ENCODE measurements at regions not wholly inside any gene's neighbourhood (a gene's known extent, or its start where the extent isn't known, plus 50 kb on each side); places are given as distances from the start of the nearest gene placed in this dataset.

DNA sequence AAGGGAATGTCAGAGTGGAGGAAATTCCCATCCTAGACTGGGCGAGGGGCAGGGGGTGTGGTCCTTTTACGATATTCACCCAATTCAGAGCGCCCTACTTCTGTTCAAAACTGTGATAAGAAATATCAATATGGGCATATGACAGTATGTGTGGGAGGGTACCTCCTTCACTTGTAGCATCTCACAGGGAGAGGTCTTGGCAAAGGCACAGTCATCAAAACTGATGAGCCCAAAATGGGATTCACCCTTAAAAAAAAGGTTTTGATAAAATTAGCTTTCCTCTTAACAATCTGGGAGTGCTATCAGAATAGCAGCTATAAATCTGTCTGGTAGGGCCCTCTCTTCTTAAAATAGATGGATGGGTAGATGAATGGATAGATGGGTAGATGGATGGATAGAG, 967.8 kb upstream of the RBFOX1 start:
- H3K27me3 ChIP-seq (ENCODE audit: control insufficient read depth, insufficient read depth, low read length), result no peaks in the 10 kb centered on the region
- TF ChIP-seq, protein P1, sequence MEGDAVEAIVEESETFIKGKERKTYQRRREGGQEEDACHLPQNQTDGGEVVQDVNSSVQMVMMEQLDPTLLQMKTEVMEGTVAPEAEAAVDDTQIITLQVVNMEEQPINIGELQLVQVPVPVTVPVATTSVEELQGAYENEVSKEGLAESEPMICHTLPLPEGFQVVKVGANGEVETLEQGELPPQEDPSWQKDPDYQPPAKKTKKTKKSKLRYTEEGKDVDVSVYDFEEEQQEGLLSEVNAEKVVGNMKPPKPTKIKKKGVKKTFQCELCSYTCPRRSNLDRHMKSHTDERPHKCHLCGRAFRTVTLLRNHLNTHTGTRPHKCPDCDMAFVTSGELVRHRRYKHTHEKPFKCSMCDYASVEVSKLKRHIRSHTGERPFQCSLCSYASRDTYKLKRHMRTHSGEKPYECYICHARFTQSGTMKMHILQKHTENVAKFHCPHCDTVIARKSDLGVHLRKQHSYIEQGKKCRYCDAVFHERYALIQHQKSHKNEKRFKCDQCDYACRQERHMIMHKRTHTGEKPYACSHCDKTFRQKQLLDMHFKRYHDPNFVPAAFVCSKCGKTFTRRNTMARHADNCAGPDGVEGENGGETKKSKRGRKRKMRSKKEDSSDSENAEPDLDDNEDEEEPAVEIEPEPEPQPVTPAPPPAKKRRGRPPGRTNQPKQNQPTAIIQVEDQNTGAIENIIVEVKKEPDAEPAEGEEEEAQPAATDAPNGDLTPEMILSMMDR (conservative IDR thresholded peaks at IDR 0.05 in 1 of 2, IDR thresholded peaks at IDR 0.05 in 1 of 2; ENCODE audit: low read depth in 1 of 2, low read length in 2 of 2), result no peak
- TF ChIP-seq EZH2 (IDR thresholded peaks at IDR 0.05; ENCODE audit: low read length, missing control alignments), result no peak
- no peak overlapping the region for H3K4me2 ChIP-seq (ENCODE audit: extremely low read depth, insufficient read depth, low read length)
- no peaks in the 10 kb centered on the region for H3K36me3 ChIP-seq (ENCODE audit: control insufficient read depth, insufficient read depth, low read length)
- H3K4me3 ChIP-seq (replicated peaks in 1 of 4; ENCODE audit: control extremely low read depth in 1 of 4, insufficient read depth in 1 of 4, low read depth in 3 of 4, low read length in 4 of 4), result no peak overlapping the region
- H3K4me1 ChIP-seq (ENCODE audit: control insufficient read depth, extremely low read depth, insufficient read depth, low read length), result no peaks in the 10 kb centered on the region
- no peaks in the 10 kb centered on the region for H3K79me2 ChIP-seq (ENCODE audit: control insufficient read depth, insufficient read depth, low read length)
- no peak for DNase-seq (ENCODE audit: low read depth in 2 of 2)
- H3K9me3 ChIP-seq (ENCODE audit: control insufficient read depth, insufficient read depth, low read depth, low read length), result no peaks in the 10 kb centered on the region
- no peak overlapping the region for H3K9ac ChIP-seq (ENCODE audit: insufficient read depth, low read length)
- H3K27ac ChIP-seq (ENCODE audit: insufficient read depth, low read length), result no peak overlapping the region
- H2AFZ ChIP-seq (ENCODE audit: low read length), result no peak overlapping the region
- no peaks in the 10 kb centered on the region for H4K20me1 ChIP-seq (ENCODE audit: control insufficient read depth, extremely low read depth, insufficient read depth, low read length)

DNA sequence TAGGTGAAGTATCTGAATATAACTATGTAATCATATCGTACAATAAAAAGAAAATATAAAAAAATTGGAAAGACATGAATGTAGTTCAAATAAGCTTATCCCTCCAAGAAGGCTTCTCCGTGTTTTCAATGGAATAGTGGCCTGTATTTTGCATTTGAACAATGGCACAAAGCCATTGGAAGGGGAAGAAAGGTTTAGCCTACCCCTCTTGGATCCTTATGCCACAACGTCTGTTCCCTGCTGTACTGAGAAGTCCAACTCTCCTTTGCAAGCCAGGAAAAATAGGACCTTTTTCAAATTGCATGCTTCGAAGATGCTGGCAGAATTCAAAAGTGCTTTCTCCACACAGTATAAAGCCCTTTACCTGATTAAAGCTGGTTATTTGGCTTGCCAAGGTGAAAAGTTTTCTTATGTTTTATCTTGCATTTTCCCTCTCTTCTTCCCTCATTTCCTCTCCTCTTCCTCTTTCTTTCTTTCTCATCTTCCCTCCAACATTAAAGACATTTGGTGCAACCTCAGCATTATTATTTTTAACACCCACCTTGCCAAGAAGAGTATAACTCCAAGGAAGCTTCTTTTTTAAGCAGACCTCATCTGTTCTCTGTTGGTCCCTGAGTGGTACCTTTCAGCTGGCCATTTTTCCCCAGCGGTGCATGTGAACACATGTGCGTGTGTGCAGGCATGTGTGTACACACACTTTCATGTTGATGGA, 968.6 kb upstream of the RBFOX1 start:
- Histone ChIP-seq H4K20me1 (ENCODE audit: control insufficient read depth, extremely low read depth, insufficient read depth, low read length) (no peaks in the 10 kb centered on the region), H3K9ac (ENCODE audit: insufficient read depth, low read length) (no peak overlapping the region), H3K79me2 (ENCODE audit: control insufficient read depth, insufficient read depth, low read length) (no peaks in the 10 kb centered on the region), H3K27ac (ENCODE audit: insufficient read depth, low read length) (no peak overlapping the region), H3K4me2 (ENCODE audit: extremely low read depth, insufficient read depth, low read length) (no peak overlapping the region), H3K36me3 (ENCODE audit: control insufficient read depth, insufficient read depth, low read length) (no peaks in the 10 kb centered on the region), H3K4me3 (replicated peaks in 1 of 4; ENCODE audit: control extremely low read depth in 1 of 4, insufficient read depth in 1 of 4, low read depth in 3 of 4, low read length in 4 of 4) (no peak overlapping the region), H3K27me3 (ENCODE audit: control insufficient read depth, insufficient read depth, low read length) (no peaks in the 10 kb centered on the region), H3K9me3 (ENCODE audit: control insufficient read depth, insufficient read depth, low read depth, low read length) (no peaks in the 10 kb centered on the region), H2AFZ (ENCODE audit: low read length) (no peak overlapping the region), H3K4me1 (ENCODE audit: control insufficient read depth, extremely low read depth, insufficient read depth, low read length) (no peaks in the 10 kb centered on the region)
- DNase-seq (ENCODE audit: low read depth in 2 of 2), result no peak
- no peak for TF ChIP-seq EZH2 (IDR thresholded peaks at IDR 0.05; ENCODE audit: low read length, missing control alignments)
- TF ChIP-seq, protein P1 (conservative IDR thresholded peaks at IDR 0.05 in 1 of 2, IDR thresholded peaks at IDR 0.05 in 1 of 2; ENCODE audit: low read depth in 1 of 2, low read length in 2 of 2), result no peak

GRCh38 chr16:6363396-6363795, 969.2 kb upstream of the RBFOX1 start:
- Histone ChIP-seq H3K27me3 (ENCODE audit: control insufficient read depth, insufficient read depth, low read length) (no peaks in the 10 kb centered on the region), H2AFZ (ENCODE audit: low read length) (no peak overlapping the region), H3K79me2 (ENCODE audit: control insufficient read depth, insufficient read depth, low read length) (no peaks in the 10 kb centered on the region), H3K4me2 (ENCODE audit: extremely low read depth, insufficient read depth, low read length) (no peak overlapping the region), H3K27ac (ENCODE audit: insufficient read depth, low read length) (no peak overlapping the region), H3K36me3 (ENCODE audit: control insufficient read depth, insufficient read depth, low read length) (no peaks in the 10 kb centered on the region), H3K9ac (ENCODE audit: insufficient read depth, low read length) (no peak overlapping the region), H3K9me3 (ENCODE audit: control insufficient read depth, insufficient read depth, low read depth, low read length) (no peaks in the 10 kb centered on the region), H4K20me1 (ENCODE audit: control insufficient read depth, extremely low read depth, insufficient read depth, low read length) (no peaks in the 10 kb centered on the region), H3K4me1 (ENCODE audit: control insufficient read depth, extremely low read depth, insufficient read depth, low read length) (no peaks in the 10 kb centered on the region), H3K4me3 (replicated peaks in 1 of 4; ENCODE audit: control extremely low read depth in 1 of 4, insufficient read depth in 1 of 4, low read depth in 3 of 4, low read length in 4 of 4) (no peak overlapping the region)
- TF ChIP-seq EZH2 (IDR thresholded peaks at IDR 0.05; ENCODE audit: low read length, missing control alignments), result no peak
- TF ChIP-seq, protein P1 (conservative IDR thresholded peaks at IDR 0.05 in 1 of 2, IDR thresholded peaks at IDR 0.05 in 1 of 2; ENCODE audit: low read depth in 1 of 2, low read length in 2 of 2), result no peak
- DNase-seq (ENCODE audit: low read depth in 2 of 2), result no peak

All from fibroblast of lung (primary cell).